ENCODE measurements at regions not wholly inside any gene's neighbourhood (a gene's known extent, or its start where the extent isn't known, plus 50 kb on each side); places are given as distances from the start of the nearest gene placed in this dataset.
A peak's percentile ranks its signal among the peaks of the same experiment; 100 is the strongest.

GRCh38 chr4:71958978-71959377, 72.8 kb upstream of the NPFFR2 start:
- Histone ChIP-seq H2AFZ (ENCODE audit: low read length) (no peak overlapping the region), H3K4me2 (ENCODE audit: low read depth, low read length) (peak overlapping the region; percentile 37; the same call in 1 of the 2 replicates), H3K9me2 (replicated peaks; ENCODE audit: insufficient read depth, low read length) (no peaks in the 10 kb centered on the region), H3K9ac (ENCODE audit: low read length) (no peak overlapping the region), H3K4me1 (ENCODE audit: low read length) (peaks cover 7% of the 10 kb centered on the region), H3K4me3 (ENCODE audit: low read length) (no peak overlapping the region), H3K27me3 (replicated peaks; ENCODE audit: insufficient read depth, low read length) (no peaks in the 10 kb centered on the region), H3K9me3 (replicated peaks; ENCODE audit: insufficient read depth, low read length) (no peaks in the 10 kb centered on the region), H3K27ac (ENCODE audit: low read length) (no peak overlapping the region), H3K79me2 (ENCODE audit: low read length) (no peaks in the 10 kb centered on the region), H3F3A (ENCODE audit: insufficient read depth, low read length) (no peaks in the 10 kb centered on the region), H4K20me1 (ENCODE audit: insufficient read depth, low read length) (no peaks in the 10 kb centered on the region), H3K36me3 (replicated peaks; ENCODE audit: insufficient read depth, low read length) (no peaks in the 10 kb centered on the region)
- TF ChIP-seq EZH2 (optimal IDR thresholded peaks at IDR 0.05; ENCODE audit: low read depth, low read length) = no peak
- no peak for TF ChIP-seq EZH2phosphoT487 (IDR thresholded peaks at IDR 0.05; ENCODE audit: low read length)
- TF ChIP-seq CTCF (IDR thresholded peaks at IDR 0.05; ENCODE audit: low read length) = no peak
- DNase-seq = peak; percentile 13

GRCh38 chr4:71962622-71963264, 69.1 kb upstream of the NPFFR2 start:
- Histone ChIP-seq H2AFZ (ENCODE audit: low read length) (no peak overlapping the region), H3K36me3 (replicated peaks; ENCODE audit: insufficient read depth, low read length) (no peaks in the 10 kb centered on the region)

DNA sequence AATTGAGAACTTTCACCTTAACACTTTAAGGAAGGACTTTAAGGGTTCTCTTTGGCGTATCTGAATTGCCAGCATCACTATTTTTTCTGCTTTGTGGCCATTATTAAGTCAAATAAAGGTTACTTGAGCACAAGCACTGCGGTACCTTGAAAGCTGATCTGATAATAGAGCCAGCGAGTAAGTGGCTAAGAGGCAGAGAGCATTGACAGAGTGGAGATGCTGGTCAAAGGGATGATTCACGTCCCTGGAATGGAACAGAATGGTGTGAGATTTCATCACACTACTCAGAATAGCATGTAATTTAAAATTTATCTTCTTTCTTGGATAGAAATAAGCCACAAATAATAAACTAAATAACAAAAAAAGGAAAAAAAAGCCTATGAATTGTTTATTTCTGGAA, 57.1 kb upstream of the NPFFR2 start:
- no peaks in the 10 kb centered on the region for H3F3A ChIP-seq (ENCODE audit: insufficient read depth, low read length)
- H3K9me2 ChIP-seq (replicated peaks; ENCODE audit: insufficient read depth, low read length) = no peaks in the 10 kb centered on the region
- H3K27ac ChIP-seq (ENCODE audit: low read length) = no peak overlapping the region
- TF ChIP-seq EZH2phosphoT487 (IDR thresholded peaks at IDR 0.05; ENCODE audit: low read length) (no peak), CTCF (IDR thresholded peaks at IDR 0.05; ENCODE audit: low read length) (no peak), EZH2 (optimal IDR thresholded peaks at IDR 0.05; ENCODE audit: low read depth, low read length) (no peak)
- no peak for DNase-seq
- no peak overlapping the region for H2AFZ ChIP-seq (ENCODE audit: low read length)
- no peak overlapping the region for H3K4me3 ChIP-seq (ENCODE audit: low read length)
- H3K36me3 ChIP-seq (replicated peaks; ENCODE audit: insufficient read depth, low read length) = no peaks in the 10 kb centered on the region
- H3K79me2 ChIP-seq (ENCODE audit: low read length) = no peaks in the 10 kb centered on the region
- H3K4me2 ChIP-seq (ENCODE audit: low read depth, low read length) = no peak overlapping the region
- H3K9ac ChIP-seq (ENCODE audit: low read length) = no peak overlapping the region
- H3K4me1 ChIP-seq (ENCODE audit: low read length) = no peaks in the 10 kb centered on the region
- no peaks in the 10 kb centered on the region for H3K9me3 ChIP-seq (replicated peaks; ENCODE audit: insufficient read depth, low read length)
- no peaks in the 10 kb centered on the region for H3K27me3 ChIP-seq (replicated peaks; ENCODE audit: insufficient read depth, low read length)
- H4K20me1 ChIP-seq (ENCODE audit: insufficient read depth, low read length) = no peaks in the 10 kb centered on the region

More at GRCh38 chr4:71962622-71963264, 69.1 kb upstream of the NPFFR2 start:
- Histone ChIP-seq H3K9me2 (replicated peaks; ENCODE audit: insufficient read depth, low read length) (no peaks in the 10 kb centered on the region), H3K4me3 (ENCODE audit: low read length) (no peak overlapping the region), H3K4me1 (ENCODE audit: low read length) (peaks cover 7% of the 10 kb centered on the region), H3K4me2 (ENCODE audit: low read depth, low read length) (no peak overlapping the region), H4K20me1 (ENCODE audit: insufficient read depth, low read length) (no peaks in the 10 kb centered on the region), H3K27me3 (replicated peaks; ENCODE audit: insufficient read depth, low read length) (no peaks in the 10 kb centered on the region), H3K79me2 (ENCODE audit: low read length) (no peaks in the 10 kb centered on the region), H3F3A (ENCODE audit: insufficient read depth, low read length) (no peaks in the 10 kb centered on the region), H3K9ac (ENCODE audit: low read length) (no peak overlapping the region), H3K9me3 (replicated peaks; ENCODE audit: insufficient read depth, low read length) (no peaks in the 10 kb centered on the region), H3K27ac (ENCODE audit: low read length) (no peak overlapping the region)
- no peak for TF ChIP-seq EZH2phosphoT487 (IDR thresholded peaks at IDR 0.05; ENCODE audit: low read length)
- no peak for TF ChIP-seq CTCF (IDR thresholded peaks at IDR 0.05; ENCODE audit: low read length)
- no peak for TF ChIP-seq EZH2 (optimal IDR thresholded peaks at IDR 0.05; ENCODE audit: low read depth, low read length)
- no peak for DNase-seq
